B cell (primary cell): ENCODE measurements at regions not wholly inside any gene's neighbourhood (a gene's known extent, or its start where the extent isn't known, plus 50 kb on each side); places are given as distances from the start of the nearest gene placed in this dataset.

ENCODE experiments used
- ATAC-seq: fragments of 200-7000 bp; cut with Tn5 transposase; one replicate; pipeline ENCODE4 v1.10.0; 2021; ENCODE audit warnings: low read depth, mild to moderate bottlenecking, moderate number of reproducible peaks, moderate library complexity
- CTCF ChIA-PET: fragments of 350-600 bp; sonication (Branson Sonifier 250); formaldehyde crosslinking; loops from one replicate; lab custom pipeline; 2021; ENCODE audit warnings: antibody characterized with exemption, inconsistent platforms; lab: Charles Lee
- POLR2A ChIA-PET: fragments of 350-600 bp; sonication (Branson Sonifier 250); formaldehyde crosslinking; loops from one replicate; lab custom pipeline; 2021; ENCODE audit warnings: antibody characterized with exemption; lab: Charles Lee
- DNase-seq: peaks from one replicate; pipeline ENCODE4 v3.0.0; 2013
- H2AFZ ChIP-seq: 2 replicates; pipeline ENCODE4 v1.6.1; 2012; ENCODE audit warnings: mild to moderate bottlenecking, low read depth, low read length; ENCODE audit not compliant: insufficient read depth, poor library complexity, severe bottlenecking
- H3K27ac ChIP-seq, 2 donors: 1 replicate in 1 of 2; 2 replicates in 1 of 2; pipeline ENCODE4 v1.5.1; 2012 to 2013; ENCODE audit warnings: low read length in 2 of 2, mild to moderate bottlenecking in 2 of 2, moderate library complexity in 1 of 2
- H3K27me3 ChIP-seq, 4 experiments: fragments of 200-600 bp in 1 of 4; sonication (generic) in 1 of 4; replicated peaks in 1 of 4; 1 replicate in 2 of 4; 2 replicates in 2 of 4; pipeline versions ENCODE4 v1.6.1 to v1.7.0; 2013 to 2016; ENCODE audit warnings: low read length in 3 of 4, mild to moderate bottlenecking in 2 of 4, mixed read lengths in 1 of 4, moderate library complexity in 1 of 4; ENCODE audit not compliant: insufficient read depth in 4 of 4, control insufficient read depth in 3 of 4; ENCODE audit errors: control extremely low read depth in 1 of 4
- H3K36me3 ChIP-seq, 2 experiments: replicated peaks in 1 of 2; 1 replicate in 1 of 2; 2 replicates in 1 of 2; pipeline versions ENCODE4 v1.6.1 to v1.7.1; 2013; ENCODE audit warnings: low read length in 1 of 2; ENCODE audit not compliant: insufficient read depth in 2 of 2, control insufficient read depth in 1 of 2; ENCODE audit errors: control extremely low read depth in 1 of 2, extremely low read depth in 1 of 2
- H3K4me1 ChIP-seq, 2 donors: fragments of 200-600 bp in 1 of 2; sonication (generic) in 1 of 2; 1 replicate in 1 of 2; 2 replicates in 1 of 2; pipeline versions ENCODE4 v1.5.1 to v1.6.1; 2013 to 2017; ENCODE audit warnings: low read length in 2 of 2; ENCODE audit not compliant: control insufficient read depth in 2 of 2, insufficient read depth in 2 of 2
- H3K4me2 ChIP-seq: replicated peaks from 2 replicates; pipeline ENCODE3; 2012; ENCODE audit warnings: mild to moderate bottlenecking, low read depth, low read length; ENCODE audit not compliant: poor library complexity, severe bottlenecking
- H3K4me3 ChIP-seq, 5 experiments: fragments of 200-600 bp in 1 of 5; sonication (generic) in 1 of 5; 1 replicate in 3 of 5; 2 replicates in 2 of 5; pipeline versions ENCODE4 v1.5.1 to v1.7.0; 2011 to 2016; ENCODE audit warnings: low read length in 4 of 5, mild to moderate bottlenecking in 4 of 5, low read depth in 2 of 5, control low read depth in 1 of 5, moderate library complexity in 1 of 5; ENCODE audit not compliant: insufficient read depth in 1 of 5; ENCODE audit errors: control extremely low read depth in 1 of 5, extremely low read depth in 1 of 5
- H3K79me2 ChIP-seq: fragments of 200-600 bp; sonication (generic); one replicate; pipeline ENCODE4 v1.6.0; 2016; ENCODE audit warnings: low read length; ENCODE audit not compliant: control insufficient read depth, insufficient read depth
- H3K9ac ChIP-seq: fragments of 200-600 bp; sonication (generic); 2 replicates; pipeline ENCODE4 v1.6.1; 2017; ENCODE audit warnings: mild to moderate bottlenecking, low read length, moderate library complexity
- H3K9me3 ChIP-seq, 3 donors: one replicate each; pipeline versions ENCODE4 v1.6.1 to v1.7.1; 2013; ENCODE audit warnings: low read length in 2 of 3; ENCODE audit not compliant: control insufficient read depth in 2 of 3, insufficient read depth in 1 of 3; ENCODE audit errors: control extremely low read depth in 1 of 3
- H4K20me1 ChIP-seq: 2 replicates; pipeline ENCODE4 v1.6.0; 2012; ENCODE audit warnings: mild to moderate bottlenecking, low read length; ENCODE audit not compliant: insufficient read depth, control insufficient read depth, poor library complexity, severe bottlenecking
- H3K27ac Mint-ChIP-seq: one replicate; pipeline ENCODE4 v1.8.0; 2021; ENCODE audit warnings: mixed read lengths
- H3K27me3 Mint-ChIP-seq: one replicate; pipeline ENCODE4 v1.8.0; 2021; ENCODE audit warnings: mixed read lengths
- H3K4me1 Mint-ChIP-seq: one replicate; pipeline ENCODE4 v1.8.0; 2021; ENCODE audit warnings: mixed read lengths
- H3K4me3 Mint-ChIP-seq: one replicate; pipeline ENCODE4 v1.8.0; 2021; ENCODE audit warnings: mixed read lengths
- H3K9me3 Mint-ChIP-seq: one replicate; pipeline ENCODE4 v1.8.0; 2022; ENCODE audit warnings: mixed read lengths; ENCODE audit not compliant: insufficient read depth
- EZH2 ChIP-seq: IDR thresholded peaks from 2 replicates; pipeline ENCODE4 v1.6.1; 2012; ENCODE audit warnings: borderline replicate concordance, low read depth, mild to moderate bottlenecking, moderate library complexity, low read length; ENCODE audit not compliant: insufficient read depth, poor library complexity, severe bottlenecking
- WGBS: methylation state at CpG from one replicate; pipeline ENCODE4 v1.1.5; 2013; ENCODE audit warnings: missing lambda C conversion rate; ENCODE audit not compliant: insufficient coverage; 5-methylcytosine and 5-hydroxymethylcytosine counted together
- intact Hi-C: fragments of 100-400 bp; cut with micrococcal nuclease; formaldehyde crosslinking; loops from one replicate; pipeline ENCODE4 v1.10.0; 2022
- TF ChIP-seq, protein P1 (sequence below): fragments of 200-600 bp; IDR thresholded peaks from one replicate; pipeline ENCODE4 v1.8.0; 2022; ENCODE audit warnings: antibody characterized with exemption, mild to moderate bottlenecking

DNA sequence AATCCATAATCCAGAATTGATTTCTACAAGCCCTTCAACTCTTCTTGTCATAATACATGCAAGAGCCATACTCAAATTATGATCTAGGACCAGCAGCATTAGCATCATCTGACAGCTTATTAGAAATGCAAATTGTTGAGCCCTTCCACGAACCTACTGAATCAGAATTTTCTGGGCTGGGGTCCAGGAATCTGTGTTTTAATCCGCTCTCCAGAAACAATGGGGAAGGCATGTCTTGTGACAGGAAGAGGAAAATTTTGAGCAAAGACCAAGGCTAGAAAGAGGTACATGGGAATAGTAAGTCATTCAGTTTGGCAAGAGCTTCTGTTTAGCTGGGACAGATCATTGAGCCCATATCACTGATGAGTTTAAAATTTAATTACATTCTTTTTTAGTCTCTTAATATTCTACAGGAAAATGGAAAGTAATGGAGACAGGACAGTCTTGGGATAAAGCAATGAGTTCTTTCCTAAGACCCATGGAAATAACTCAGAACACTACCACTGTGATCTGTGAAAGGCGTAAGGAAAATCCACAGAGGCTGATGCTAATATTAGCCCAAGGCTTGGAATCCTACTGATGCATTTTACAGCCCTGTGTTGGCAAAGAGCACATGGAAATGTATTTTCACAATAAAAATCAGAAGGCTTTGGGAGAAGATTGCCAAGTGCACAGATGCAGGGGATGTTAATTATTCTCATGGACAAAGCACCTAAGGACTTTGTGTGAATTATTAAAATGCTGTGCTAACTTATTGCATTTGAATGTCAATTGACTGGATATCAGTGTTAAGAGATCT, 73.7 kb upstream of the STK32A start:
- Histone ChIP-seq H3K9me3 (peaks cover 0 to 3% (median 0%) of the 10 kb centered on the region in 3 donors), H4K20me1 (no peaks in the 10 kb centered on the region), H3K4me3 (no peak overlapping the region), H3K27ac (no peak overlapping the region), H3K27me3 (no peaks in the 10 kb centered on the region), H3K36me3 (no peaks in the 10 kb centered on the region), H3K79me2 (no peaks in the 10 kb centered on the region), H3K4me1 (no peaks in the 10 kb centered on the region), H3K4me2 (no peak overlapping the region), H2AFZ (no peak overlapping the region), H3K9ac (no peak overlapping the region)
- intact Hi-C loops = no loop called here
- CTCF ChIA-PET = no interaction called here
- ATAC-seq (no peak), DNase-seq (no peak)
- POLR2A ChIA-PET = no interaction called here
- Mint-ChIP-seq H3K4me1 (no peaks in the 10 kb centered on the region), H3K27me3 (no peaks in the 10 kb centered on the region), H3K9me3 (peaks cover 2% of the 10 kb centered on the region), H3K27ac (no peak overlapping the region), H3K4me3 (no peak overlapping the region)
- TF ChIP-seq, protein P1, sequence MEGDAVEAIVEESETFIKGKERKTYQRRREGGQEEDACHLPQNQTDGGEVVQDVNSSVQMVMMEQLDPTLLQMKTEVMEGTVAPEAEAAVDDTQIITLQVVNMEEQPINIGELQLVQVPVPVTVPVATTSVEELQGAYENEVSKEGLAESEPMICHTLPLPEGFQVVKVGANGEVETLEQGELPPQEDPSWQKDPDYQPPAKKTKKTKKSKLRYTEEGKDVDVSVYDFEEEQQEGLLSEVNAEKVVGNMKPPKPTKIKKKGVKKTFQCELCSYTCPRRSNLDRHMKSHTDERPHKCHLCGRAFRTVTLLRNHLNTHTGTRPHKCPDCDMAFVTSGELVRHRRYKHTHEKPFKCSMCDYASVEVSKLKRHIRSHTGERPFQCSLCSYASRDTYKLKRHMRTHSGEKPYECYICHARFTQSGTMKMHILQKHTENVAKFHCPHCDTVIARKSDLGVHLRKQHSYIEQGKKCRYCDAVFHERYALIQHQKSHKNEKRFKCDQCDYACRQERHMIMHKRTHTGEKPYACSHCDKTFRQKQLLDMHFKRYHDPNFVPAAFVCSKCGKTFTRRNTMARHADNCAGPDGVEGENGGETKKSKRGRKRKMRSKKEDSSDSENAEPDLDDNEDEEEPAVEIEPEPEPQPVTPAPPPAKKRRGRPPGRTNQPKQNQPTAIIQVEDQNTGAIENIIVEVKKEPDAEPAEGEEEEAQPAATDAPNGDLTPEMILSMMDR = no peak
- TF ChIP-seq EZH2 = no peak
- 17% methylated on average over 1 of the region's 3 CpGs for WGBS

DNA sequence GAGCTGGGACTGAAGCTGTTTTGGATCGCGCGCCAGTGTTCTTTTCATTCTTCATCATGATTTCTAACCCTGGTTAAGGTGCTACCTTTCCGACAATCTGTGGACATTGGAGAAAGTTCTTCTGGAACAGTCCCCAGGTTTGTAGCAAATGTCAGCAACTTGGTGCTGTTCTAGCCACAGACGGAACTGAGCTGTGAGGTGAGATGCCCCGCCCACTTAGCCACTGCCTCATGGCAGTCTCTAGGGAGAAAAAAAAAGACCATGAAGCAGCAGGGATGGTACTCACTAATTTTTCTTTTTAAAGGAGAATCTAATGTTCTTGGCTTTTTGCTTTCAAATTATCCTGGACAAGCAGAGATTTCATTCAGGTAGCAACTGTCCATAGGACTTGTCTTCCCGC, 72.1 kb upstream of the STK32A start:
- no peak for TF ChIP-seq EZH2
- TF ChIP-seq, protein P1 = no peak
- Histone ChIP-seq H4K20me1 (no peaks in the 10 kb centered on the region), H3K9ac (no peak overlapping the region), H3K9me3 (peaks cover 0 to 3% (median 0%) of the 10 kb centered on the region in 3 donors), H3K4me3 (no peak overlapping the region), H3K79me2 (no peaks in the 10 kb centered on the region), H3K4me1 (no peaks in the 10 kb centered on the region), H3K27ac (no peak overlapping the region), H3K36me3 (no peaks in the 10 kb centered on the region), H2AFZ (no peak overlapping the region), H3K4me2 (no peak overlapping the region), H3K27me3 (no peaks in the 10 kb centered on the region)
- DNase-seq = no peak
- ChIA-PET POLR2A (no interaction called here), CTCF (no interaction called here)
- Mint-ChIP-seq H3K27ac (no peak overlapping the region), H3K4me3 (no peak overlapping the region), H3K4me1 (no peaks in the 10 kb centered on the region), H3K9me3 (peaks cover 2% of the 10 kb centered on the region), H3K27me3 (no peaks in the 10 kb centered on the region)
- WGBS = 95% methylated on average over 6 of the region's 7 CpGs
- intact Hi-C loops = no loop called here
- ATAC-seq = no peak
